ENCODE measurements at regions not wholly inside any gene's neighbourhood (a gene's known extent, or its start where the extent isn't known, plus 50 kb on each side); places are given as distances from the start of the nearest gene placed in this dataset.

DNA sequence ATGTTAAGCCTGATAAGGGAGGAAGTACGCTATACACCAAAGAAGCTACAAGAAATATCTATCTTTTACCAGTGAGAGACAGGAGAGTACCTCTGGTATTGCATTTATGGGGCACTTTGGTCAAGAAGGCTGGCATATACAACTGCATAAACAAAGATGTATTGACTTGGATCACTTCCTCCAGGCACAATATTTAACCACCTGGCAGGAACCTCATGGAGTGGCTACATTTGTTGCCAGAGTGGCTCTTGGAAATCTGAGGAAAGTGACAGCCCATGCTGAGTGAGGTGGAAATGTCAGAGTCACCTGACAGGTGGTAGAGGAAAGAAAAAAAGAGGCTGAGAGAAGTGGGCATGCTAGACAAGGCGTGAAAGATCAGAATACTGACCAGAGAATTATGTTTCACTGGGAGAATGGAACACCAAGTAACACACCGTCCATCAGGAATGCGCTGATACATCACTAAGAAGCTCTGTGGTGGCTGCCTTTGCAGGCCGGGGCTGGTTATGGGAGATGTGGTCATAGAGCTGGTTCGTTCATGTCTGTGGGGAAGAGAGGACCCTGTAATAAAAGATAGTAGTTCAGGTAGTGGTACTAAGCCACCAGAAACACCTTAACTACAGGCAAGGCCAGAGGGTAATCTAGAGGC lies 61.4 kb upstream of the UFL1 start:
- Histone ChIP-seq H3K4me1 (ENCODE audit: control insufficient read depth in 2 of 3, insufficient read depth in 2 of 3, low read depth in 1 of 3, low read length in 3 of 3) (no peaks in the 10 kb centered on the region), H3K9me3 (ENCODE audit: control insufficient read depth in 2 of 3, insufficient read depth in 1 of 3, low read length in 3 of 3) (no peaks in the 10 kb centered on the region), H3K9ac (ENCODE audit: low read length in 3 of 3) (no peak overlapping the region), H3K36me3 (ENCODE audit: control insufficient read depth in 2 of 3, insufficient read depth in 3 of 3, low read length in 3 of 3) (no peaks in the 10 kb centered on the region), H3K4me3 (ENCODE audit: low read length in 3 of 3) (no peak overlapping the region), H3K27me3 (ENCODE audit: control insufficient read depth, insufficient read depth, low read length) (no peaks in the 10 kb centered on the region), H3K27ac (ENCODE audit: low read depth in 2 of 2, low read length in 2 of 2) (no peak overlapping the region)
- FAIRE-seq (no peak), DNase-seq (no peak)
- intact Hi-C loops (cut with DNase I): no loop called here
- TF ChIP-seq, protein P1, sequence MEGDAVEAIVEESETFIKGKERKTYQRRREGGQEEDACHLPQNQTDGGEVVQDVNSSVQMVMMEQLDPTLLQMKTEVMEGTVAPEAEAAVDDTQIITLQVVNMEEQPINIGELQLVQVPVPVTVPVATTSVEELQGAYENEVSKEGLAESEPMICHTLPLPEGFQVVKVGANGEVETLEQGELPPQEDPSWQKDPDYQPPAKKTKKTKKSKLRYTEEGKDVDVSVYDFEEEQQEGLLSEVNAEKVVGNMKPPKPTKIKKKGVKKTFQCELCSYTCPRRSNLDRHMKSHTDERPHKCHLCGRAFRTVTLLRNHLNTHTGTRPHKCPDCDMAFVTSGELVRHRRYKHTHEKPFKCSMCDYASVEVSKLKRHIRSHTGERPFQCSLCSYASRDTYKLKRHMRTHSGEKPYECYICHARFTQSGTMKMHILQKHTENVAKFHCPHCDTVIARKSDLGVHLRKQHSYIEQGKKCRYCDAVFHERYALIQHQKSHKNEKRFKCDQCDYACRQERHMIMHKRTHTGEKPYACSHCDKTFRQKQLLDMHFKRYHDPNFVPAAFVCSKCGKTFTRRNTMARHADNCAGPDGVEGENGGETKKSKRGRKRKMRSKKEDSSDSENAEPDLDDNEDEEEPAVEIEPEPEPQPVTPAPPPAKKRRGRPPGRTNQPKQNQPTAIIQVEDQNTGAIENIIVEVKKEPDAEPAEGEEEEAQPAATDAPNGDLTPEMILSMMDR (IDR thresholded peaks at IDR 0.05; ENCODE audit: borderline replicate concordance, extremely low read depth, insufficient read depth): no peak

DNA sequence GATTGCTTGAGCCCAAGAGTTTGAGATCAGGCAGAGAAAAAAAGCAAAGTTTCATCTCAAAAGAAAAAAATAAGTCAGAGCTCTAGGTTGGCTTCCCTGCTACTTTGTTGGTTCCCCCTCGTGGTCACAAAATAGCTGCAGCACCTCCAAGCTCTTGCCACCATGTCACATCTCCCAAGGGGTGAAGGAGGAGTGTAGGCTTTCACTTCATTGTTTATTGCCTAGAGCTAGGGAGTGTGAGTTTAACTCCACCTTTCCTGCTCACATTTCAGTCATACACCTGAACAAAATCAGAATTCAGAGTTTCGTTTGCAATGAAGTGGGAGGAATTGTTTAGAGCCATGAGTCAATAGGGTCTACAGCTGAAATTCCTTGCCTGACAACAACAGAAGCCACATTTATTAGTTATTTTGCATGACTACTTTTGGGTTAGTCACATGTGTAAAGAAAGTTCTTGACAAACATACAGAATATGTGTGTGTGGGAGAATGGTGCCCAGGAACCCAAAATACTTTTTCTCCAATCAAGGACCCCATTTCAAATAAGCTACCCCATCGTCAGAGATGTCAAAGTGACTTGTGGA lies 56.2 kb upstream of the UFL1 start:
- DNase-seq (no peak), FAIRE-seq (no peak)
- Histone ChIP-seq H3K27ac (ENCODE audit: low read depth in 2 of 2, low read length in 2 of 2) (no peak overlapping the region), H3K27me3 (ENCODE audit: control insufficient read depth, insufficient read depth, low read length) (no peaks in the 10 kb centered on the region), H3K4me1 (ENCODE audit: control insufficient read depth in 2 of 3, insufficient read depth in 2 of 3, low read depth in 1 of 3, low read length in 3 of 3) (no peaks in the 10 kb centered on the region), H3K9ac (ENCODE audit: low read length in 3 of 3) (no peak overlapping the region), H3K36me3 (ENCODE audit: control insufficient read depth in 2 of 3, insufficient read depth in 3 of 3, low read length in 3 of 3) (no peaks in the 10 kb centered on the region), H3K4me3 (ENCODE audit: low read length in 3 of 3) (no peak overlapping the region), H3K9me3 (ENCODE audit: control insufficient read depth in 2 of 3, insufficient read depth in 1 of 3, low read length in 3 of 3) (no peaks in the 10 kb centered on the region)
- intact Hi-C loops (cut with DNase I): no loop called here
- TF ChIP-seq, protein P1 (IDR thresholded peaks at IDR 0.05; ENCODE audit: borderline replicate concordance, extremely low read depth, insufficient read depth): no peak

DNA sequence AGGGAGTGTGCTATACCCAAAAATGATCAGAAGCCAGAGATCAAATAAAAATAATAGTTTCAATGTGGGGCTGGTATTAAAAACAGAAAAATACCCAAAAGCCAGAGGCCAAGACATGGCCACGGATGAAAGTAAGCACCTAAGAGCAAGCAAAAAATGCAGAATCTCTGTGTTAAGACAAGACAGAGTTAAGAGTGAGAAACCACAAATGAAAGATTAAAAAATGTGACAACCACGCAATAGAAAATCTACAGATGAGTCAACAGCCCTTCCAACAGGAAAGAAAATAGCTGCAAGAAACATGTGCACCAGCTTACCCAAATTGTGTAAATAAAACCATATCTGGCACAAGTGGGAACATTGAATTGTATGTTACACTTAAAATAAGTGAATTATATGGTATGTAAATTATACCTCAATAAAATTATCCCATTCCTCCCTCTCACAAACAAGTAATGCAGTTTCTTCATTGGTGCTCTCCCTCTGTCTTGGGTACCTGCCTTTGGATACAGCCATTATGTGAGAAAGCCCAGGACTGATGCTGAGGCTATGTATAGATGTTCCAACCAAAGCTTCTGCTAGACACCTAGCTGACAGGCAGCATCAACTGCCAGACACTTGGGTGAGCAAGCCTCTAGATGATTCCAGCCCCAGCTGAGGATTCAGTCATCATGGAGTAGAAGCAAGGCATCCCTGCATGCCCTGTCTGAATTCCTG lies 55.3 kb upstream of the UFL1 start:
- TF ChIP-seq, protein P1 (IDR thresholded peaks at IDR 0.05; ENCODE audit: borderline replicate concordance, extremely low read depth, insufficient read depth): no peak
- intact Hi-C loops (cut with DNase I): no loop called here
- Histone ChIP-seq H3K36me3 (ENCODE audit: control insufficient read depth in 2 of 3, insufficient read depth in 3 of 3, low read length in 3 of 3) (no peaks in the 10 kb centered on the region), H3K9ac (ENCODE audit: low read length in 3 of 3) (no peak overlapping the region), H3K27ac (ENCODE audit: low read depth in 2 of 2, low read length in 2 of 2) (no peak overlapping the region), H3K27me3 (ENCODE audit: control insufficient read depth, insufficient read depth, low read length) (no peaks in the 10 kb centered on the region), H3K4me1 (ENCODE audit: control insufficient read depth in 2 of 3, insufficient read depth in 2 of 3, low read depth in 1 of 3, low read length in 3 of 3) (no peaks in the 10 kb centered on the region), H3K9me3 (ENCODE audit: control insufficient read depth in 2 of 3, insufficient read depth in 1 of 3, low read length in 3 of 3) (no peaks in the 10 kb centered on the region), H3K4me3 (ENCODE audit: low read length in 3 of 3) (no peak overlapping the region)
- DNase-seq (no peak), FAIRE-seq (no peak)
